ENCODE measurements at regions not wholly inside any gene's neighbourhood (a gene's known extent, or its start where the extent isn't known, plus 50 kb on each side); places are given as distances from the start of the nearest gene placed in this dataset.

GRCh38 chrX:80306007-80306406 is 114.2 kb upstream of the TENT5D start:
- Histone ChIP-seq H3K79me2 (ENCODE audit: insufficient read depth) (no peaks in the 10 kb centered on the region), H3K36me3 (replicated peaks in 1 of 2; ENCODE audit: control insufficient read depth in 1 of 2, insufficient read depth in 2 of 2, low read length in 1 of 2) (no peaks in the 10 kb centered on the region), H3K27me3 (ENCODE audit: insufficient read depth) (no peaks in the 10 kb centered on the region), H3K9ac (no peak overlapping the region), H3K4me1 (ENCODE audit: control insufficient read depth in 1 of 2, insufficient read depth in 2 of 2, low read depth in 1 of 2, low read length in 1 of 2) (no peaks in the 10 kb centered on the region), H4K20me1 (ENCODE audit: insufficient read depth) (no peaks in the 10 kb centered on the region), H3K9me3 (no peaks in the 10 kb centered on the region), H3K4me2 (no peak overlapping the region), H3F3A (replicated peaks; ENCODE audit: insufficient read depth) (no peaks in the 10 kb centered on the region), H3K4me3 (ENCODE audit: low read depth in 2 of 2, low read length in 1 of 2) (no peak overlapping the region), H3K27ac (ENCODE audit: low read depth in 2 of 2, low read length in 1 of 2) (no peak overlapping the region), H2AFZ (ENCODE audit: low read depth) (no peak overlapping the region), H3K9me2 (no peaks in the 10 kb centered on the region)
- no peak for DNase-seq
- no peak for TF ChIP-seq SMC3 (IDR thresholded peaks at IDR 0.05; ENCODE audit: low read depth, low read length)
- ChIA-PET POLR2A (no interaction called here), CTCF (no interaction called here)
- 25% methylated on average over 1 of the region's 1 CpG for WGBS (ENCODE audit: low lambda C conversion rate)

- H2AFZ ChIP-seq (ENCODE audit: low read depth), result no peak overlapping the region
- no peak for DNase-seq
- no peaks in the 10 kb centered on the region for H3K36me3 ChIP-seq (replicated peaks in 1 of 2; ENCODE audit: control insufficient read depth in 1 of 2, insufficient read depth in 2 of 2, low read length in 1 of 2)
- 0% methylated on average over 3 of the region's 3 CpGs for WGBS (ENCODE audit: low lambda C conversion rate)
- H3K27ac ChIP-seq (ENCODE audit: low read depth in 2 of 2, low read length in 1 of 2), result no peak overlapping the region
- no peaks in the 10 kb centered on the region for H3K4me1 ChIP-seq (ENCODE audit: control insufficient read depth in 1 of 2, insufficient read depth in 2 of 2, low read depth in 1 of 2, low read length in 1 of 2)
- ChIA-PET POLR2A (no interaction called here), CTCF (no interaction called here)
- no peak overlapping the region for H3K4me3 ChIP-seq (ENCODE audit: low read depth in 2 of 2, low read length in 1 of 2)
- H4K20me1 ChIP-seq (ENCODE audit: insufficient read depth), result no peaks in the 10 kb centered on the region
- H3K79me2 ChIP-seq (ENCODE audit: insufficient read depth), result no peaks in the 10 kb centered on the region
- TF ChIP-seq NFIC (IDR thresholded peaks at IDR 0.05; ENCODE audit: borderline replicate concordance), result no peak
- H3K27me3 ChIP-seq (ENCODE audit: insufficient read depth), result no peaks in the 10 kb centered on the region
- H3K9me3 ChIP-seq, result no peaks in the 10 kb centered on the region
- no peak overlapping the region for H3K9ac ChIP-seq
- H3K4me2 ChIP-seq, result no peak overlapping the region
- no peaks in the 10 kb centered on the region for H3K9me2 ChIP-seq
- H3F3A ChIP-seq (replicated peaks; ENCODE audit: insufficient read depth), result no peaks in the 10 kb centered on the region
These were observed 107.8 kb upstream of the TENT5D start for GRCh38 chrX:80312448-80312847.

- Histone ChIP-seq H3K9ac (no peak overlapping the region), H3F3A (replicated peaks; ENCODE audit: insufficient read depth) (no peaks in the 10 kb centered on the region), H3K36me3 (replicated peaks in 1 of 2; ENCODE audit: control insufficient read depth in 1 of 2, insufficient read depth in 2 of 2, low read length in 1 of 2) (no peaks in the 10 kb centered on the region), H3K4me3 (ENCODE audit: low read depth in 2 of 2, low read length in 1 of 2) (no peak overlapping the region), H3K79me2 (ENCODE audit: insufficient read depth) (no peaks in the 10 kb centered on the region), H3K27me3 (ENCODE audit: insufficient read depth) (no peaks in the 10 kb centered on the region), H3K27ac (ENCODE audit: low read depth in 2 of 2, low read length in 1 of 2) (no peak overlapping the region), H4K20me1 (ENCODE audit: insufficient read depth) (no peaks in the 10 kb centered on the region), H2AFZ (ENCODE audit: low read depth) (no peak overlapping the region), H3K9me3 (no peaks in the 10 kb centered on the region), H3K4me1 (ENCODE audit: control insufficient read depth in 1 of 2, insufficient read depth in 2 of 2, low read depth in 1 of 2, low read length in 1 of 2) (no peaks in the 10 kb centered on the region), H3K4me2 (no peak overlapping the region), H3K9me2 (no peaks in the 10 kb centered on the region)
- POLR2A ChIA-PET, result no interaction called here
- 3% methylated on average over 1 of the region's 1 CpG for WGBS (ENCODE audit: low lambda C conversion rate)
- no peak for DNase-seq
- CTCF ChIA-PET, result no interaction called here
- no peak for TF ChIP-seq CTCF (IDR thresholded peaks at IDR 0.05)
- no peak for TF ChIP-seq RCOR1 (IDR thresholded peaks at IDR 0.05; ENCODE audit: low read length)
- no peak for TF ChIP-seq FOSL2 (IDR thresholded peaks at IDR 0.05; ENCODE audit: borderline replicate concordance, low read depth)
- TF ChIP-seq GATA2 (CRISPR knock-in tag; IDR thresholded peaks at IDR 0.05), result no peak
- TF ChIP-seq TEAD4 (IDR thresholded peaks at IDR 0.05; ENCODE audit: borderline replicate concordance, insufficient read depth), result no peak
- TF ChIP-seq IRF3 (IDR thresholded peaks at IDR 0.05; ENCODE audit: low read depth, low read length), result no peak
- TF ChIP-seq MXI1 (IDR thresholded peaks at IDR 0.05; ENCODE audit: low read depth, low read length), result no peak
- no peak for TF ChIP-seq EP300 (IDR thresholded peaks at IDR 0.05; ENCODE audit: borderline replicate concordance in 1 of 2, low read depth in 1 of 2, low read length in 1 of 2)
- TF ChIP-seq EZH2phosphoT487 (IDR thresholded peaks at IDR 0.05; ENCODE audit: borderline replicate concordance, low read depth), result no peak
- TF ChIP-seq YY1 (IDR thresholded peaks at IDR 0.05; ENCODE audit: low read depth), result no peak
- no peak for TF ChIP-seq ZBTB33 (IDR thresholded peaks at IDR 0.05; ENCODE audit: borderline replicate concordance, low read depth)
These were observed 103.7 kb upstream of the TENT5D start for GRCh38 chrX:80316526-80316925.

Data from SK-N-SH (cell line).